ENCODE measurements at regions not wholly inside any gene's neighbourhood (a gene's known extent, or its start where the extent isn't known, plus 50 kb on each side); places are given as distances from the start of the nearest gene placed in this dataset.

DNA sequence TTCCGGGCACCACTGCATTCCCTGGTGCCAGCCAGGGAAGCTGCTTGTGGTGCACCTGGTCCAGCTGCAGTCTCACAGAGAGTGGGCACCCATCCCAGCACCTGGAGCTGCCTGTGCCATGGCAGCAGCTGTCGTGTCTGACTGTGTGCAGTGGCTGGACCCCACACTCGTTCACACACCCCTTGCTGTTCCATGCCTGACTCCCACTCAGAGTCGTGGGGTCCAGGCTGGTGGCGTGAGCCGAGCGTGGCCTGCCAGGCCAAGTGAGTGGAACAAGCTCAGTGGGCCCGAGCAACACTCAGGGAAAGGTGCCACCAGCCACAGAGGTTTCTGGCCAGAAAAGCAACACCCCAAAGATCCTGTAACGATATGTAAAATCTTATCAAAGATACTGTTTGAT, 97.2 kb upstream of the KCNK1 start:
- H3K4me1 ChIP-seq (ENCODE audit: control insufficient read depth in 3 of 3, insufficient read depth in 2 of 3, low read depth in 1 of 3, low read length in 2 of 3), result peaks cover 0 to 2% (median 2%) of the 10 kb centered on the region in 3 donors

DNA sequence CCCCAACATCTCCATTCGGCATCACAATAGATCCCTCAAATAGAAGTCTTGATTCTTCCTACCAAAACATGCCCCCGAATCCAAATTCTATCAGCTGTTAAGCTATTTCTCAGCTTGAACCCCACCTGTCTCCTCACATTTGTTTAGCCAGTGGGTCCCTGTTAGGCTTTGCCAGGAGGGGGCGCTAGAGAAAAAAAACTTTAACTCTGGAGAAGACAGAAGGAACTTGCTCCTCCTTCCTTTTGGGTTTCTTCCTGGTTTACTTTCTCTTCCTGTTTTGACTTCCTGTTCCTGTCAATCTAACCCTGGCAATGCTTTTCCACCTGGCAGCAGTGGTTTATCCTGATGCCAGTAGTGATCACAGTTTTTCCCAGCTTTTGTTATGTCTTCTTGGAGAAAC, 95.6 kb upstream of the KCNK1 start:
- no peaks in the 10 kb centered on the region for H3K36me3 ChIP-seq (ENCODE audit: control insufficient read depth in 3 of 3, insufficient read depth in 2 of 3, low read depth in 1 of 3, low read length in 3 of 3)
- 59 to 68% (median 66%) methylated on average over 3 of the region's 3 CpGs for WGBS, 3 donors

More for the DNA sequence above, 97.2 kb upstream of the KCNK1 start:
- FAIRE-seq, result no peak
- DNase-seq, result no peak
- H3K4me3 ChIP-seq (ENCODE audit: low read depth in 1 of 3, low read length in 3 of 3), result no peak overlapping the region
- WGBS, 3 donors, result 79 to 89% (median 80%) methylated on average over 9 of the region's 9 CpGs
- H3K36me3 ChIP-seq (ENCODE audit: control insufficient read depth in 3 of 3, insufficient read depth in 2 of 3, low read depth in 1 of 3, low read length in 3 of 3), result no peaks in the 10 kb centered on the region
- H3K27ac ChIP-seq (ENCODE audit: low read depth in 1 of 3, low read length in 2 of 3), result no peak overlapping the region
- H3K9me3 ChIP-seq (ENCODE audit: control insufficient read depth in 2 of 2, insufficient read depth in 1 of 2, low read depth in 1 of 2, low read length in 1 of 2), result no peaks in the 10 kb centered on the region
- H3K27me3 ChIP-seq (ENCODE audit: control insufficient read depth in 3 of 3, insufficient read depth in 3 of 3, low read length in 3 of 3), result no peaks in the 10 kb centered on the region

DNA sequence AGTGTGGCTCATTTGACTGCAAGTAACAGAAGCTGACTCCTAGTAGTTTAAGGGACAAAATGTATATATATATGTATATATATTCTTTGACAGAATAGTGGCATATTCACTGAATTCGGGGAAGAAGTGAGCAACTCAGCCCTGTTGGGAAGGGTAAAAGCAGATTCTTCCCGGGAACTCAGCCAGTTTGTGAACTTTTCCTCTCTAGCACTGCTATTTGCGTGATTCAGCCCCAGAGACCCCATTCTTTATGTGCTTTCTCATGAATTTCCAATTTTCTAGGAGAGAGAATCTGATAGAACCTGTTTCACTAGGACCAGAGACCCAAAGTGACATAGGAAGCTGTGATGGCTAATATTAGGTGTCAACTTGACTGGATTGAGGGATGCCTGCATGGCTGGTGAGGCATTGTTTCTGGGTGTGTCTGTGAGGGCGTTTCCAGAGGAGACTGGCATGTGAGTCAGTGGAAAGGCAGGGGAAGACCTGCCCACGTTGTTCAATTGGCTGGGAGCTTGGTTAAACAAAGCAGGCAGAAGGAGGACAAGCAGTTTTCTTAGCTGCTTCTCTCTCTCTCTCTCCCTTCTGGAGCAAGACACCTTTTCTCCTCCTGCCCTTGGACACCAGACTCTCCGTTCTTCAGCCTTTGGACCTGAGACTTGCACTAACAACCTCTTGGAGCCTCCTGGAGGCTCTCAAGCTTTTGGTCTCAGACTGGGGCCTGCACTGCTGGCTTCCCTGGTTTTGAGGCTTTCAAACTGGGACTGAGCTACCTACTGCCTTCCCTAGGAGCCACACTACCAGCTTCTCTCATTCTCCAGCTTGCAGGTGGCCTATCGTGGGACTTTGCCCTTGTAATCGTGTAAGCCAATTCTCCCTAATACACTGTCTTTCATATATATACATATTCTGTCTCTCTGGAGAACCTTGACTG, 93.4 kb upstream of the KCNK1 start:
- H3K4me3 ChIP-seq (ENCODE audit: low read depth in 1 of 3, low read length in 3 of 3), result no peak overlapping the region
- H3K27ac ChIP-seq (ENCODE audit: low read depth in 1 of 3, low read length in 2 of 3), result peak overlapping the region in 1 of 3 donors; percentile 27
- H3K9me3 ChIP-seq (ENCODE audit: control insufficient read depth in 2 of 2, insufficient read depth in 1 of 2, low read depth in 1 of 2, low read length in 1 of 2), result no peaks in the 10 kb centered on the region
- WGBS, 3 donors, result 42 to 59% (median 53%) methylated on average over 8 of the region's 8 CpGs
- peak; percentile 13 to 74 for DNase-seq
- no peaks in the 10 kb centered on the region for H3K36me3 ChIP-seq (ENCODE audit: control insufficient read depth in 3 of 3, insufficient read depth in 2 of 3, low read depth in 1 of 3, low read length in 3 of 3)
- peaks cover 0 to 2% (median 2%) of the 10 kb centered on the region in 3 donors for H3K4me1 ChIP-seq (ENCODE audit: control insufficient read depth in 3 of 3, insufficient read depth in 2 of 3, low read depth in 1 of 3, low read length in 2 of 3)
- FAIRE-seq, result no peak
- H3K27me3 ChIP-seq (ENCODE audit: control insufficient read depth in 3 of 3, insufficient read depth in 3 of 3, low read length in 3 of 3), result no peaks in the 10 kb centered on the region

More for the DNA sequence above, 95.6 kb upstream of the KCNK1 start:
- H3K27ac ChIP-seq (ENCODE audit: low read depth in 1 of 3, low read length in 2 of 3), result no peak overlapping the region
- DNase-seq (peak; percentile 26 to 56), FAIRE-seq (no peak)
- no peaks in the 10 kb centered on the region for H3K9me3 ChIP-seq (ENCODE audit: control insufficient read depth in 2 of 2, insufficient read depth in 1 of 2, low read depth in 1 of 2, low read length in 1 of 2)
- H3K4me1 ChIP-seq (ENCODE audit: control insufficient read depth in 3 of 3, insufficient read depth in 2 of 3, low read depth in 1 of 3, low read length in 2 of 3), result peaks cover 0 to 2% (median 2%) of the 10 kb centered on the region in 3 donors
- H3K4me3 ChIP-seq (ENCODE audit: low read depth in 1 of 3, low read length in 3 of 3), result no peak overlapping the region
- H3K27me3 ChIP-seq (ENCODE audit: control insufficient read depth in 3 of 3, insufficient read depth in 3 of 3, low read length in 3 of 3), result no peaks in the 10 kb centered on the region

DNA sequence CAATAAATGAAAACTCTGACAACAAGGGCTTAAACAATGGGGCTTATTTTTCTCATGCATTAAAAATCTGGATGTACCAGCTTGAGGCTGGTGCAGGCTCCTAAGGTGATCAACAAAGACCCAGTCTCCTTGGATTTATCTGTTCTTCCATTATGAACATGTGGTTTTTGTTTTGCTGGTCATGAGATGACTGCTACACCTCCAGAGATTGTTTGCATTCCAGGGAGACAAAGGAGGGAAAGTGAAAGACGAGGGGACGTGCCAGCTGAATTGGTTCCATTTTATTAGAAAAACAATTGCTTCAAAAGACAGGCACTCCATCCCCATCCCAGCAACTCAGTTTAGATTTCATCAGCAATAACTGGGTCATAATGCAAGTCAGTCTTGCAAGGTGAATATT, 90.9 kb upstream of the KCNK1 start:
- Histone ChIP-seq H3K4me1 (ENCODE audit: control insufficient read depth in 3 of 3, insufficient read depth in 2 of 3, low read depth in 1 of 3, low read length in 2 of 3) (peaks cover 0 to 2% (median 2%) of the 10 kb centered on the region in 3 donors), H3K9me3 (ENCODE audit: control insufficient read depth in 2 of 2, insufficient read depth in 1 of 2, low read depth in 1 of 2, low read length in 1 of 2) (no peaks in the 10 kb centered on the region), H3K27ac (ENCODE audit: low read depth in 1 of 3, low read length in 2 of 3) (no peak overlapping the region), H3K36me3 (ENCODE audit: control insufficient read depth in 3 of 3, insufficient read depth in 2 of 3, low read depth in 1 of 3, low read length in 3 of 3) (no peaks in the 10 kb centered on the region), H3K4me3 (ENCODE audit: low read depth in 1 of 3, low read length in 3 of 3) (no peak overlapping the region), H3K27me3 (ENCODE audit: control insufficient read depth in 3 of 3, insufficient read depth in 3 of 3, low read length in 3 of 3) (no peaks in the 10 kb centered on the region)
- WGBS, 3 donors, result 39 to 78% (median 61%) methylated on average over 2 of the region's 2 CpGs
- DNase-seq (no peak), FAIRE-seq (no peak)

DNA sequence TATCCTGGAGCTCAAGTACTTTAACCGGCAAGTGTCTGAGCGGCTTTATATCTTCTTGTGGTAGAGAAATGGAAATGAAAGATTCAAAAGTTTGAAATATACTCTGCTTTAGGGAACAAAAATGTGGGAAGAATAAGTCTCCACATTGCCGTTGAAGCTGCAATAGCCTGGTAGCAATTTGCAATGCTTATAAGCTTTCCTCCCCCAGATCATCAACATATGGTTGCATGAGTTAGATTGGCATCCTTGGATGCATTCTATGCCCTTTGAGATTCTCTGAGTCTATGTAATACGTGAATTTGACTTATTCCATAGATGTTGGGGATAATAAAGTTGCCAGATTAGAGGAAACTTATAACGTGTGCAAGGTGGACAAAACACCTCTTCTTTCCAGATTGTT, 86.1 kb upstream of the KCNK1 start:
- Histone ChIP-seq H3K4me3 (ENCODE audit: low read depth in 1 of 3, low read length in 3 of 3) (no peak overlapping the region), H3K4me1 (ENCODE audit: control insufficient read depth in 3 of 3, insufficient read depth in 2 of 3, low read depth in 1 of 3, low read length in 2 of 3) (no peaks in the 10 kb centered on the region), H3K27me3 (ENCODE audit: control insufficient read depth in 3 of 3, insufficient read depth in 3 of 3, low read length in 3 of 3) (peaks cover 0 to 4% (median 0%) of the 10 kb centered on the region in 3 donors), H3K27ac (ENCODE audit: low read depth in 1 of 3, low read length in 2 of 3) (no peak overlapping the region), H3K36me3 (ENCODE audit: control insufficient read depth in 3 of 3, insufficient read depth in 2 of 3, low read depth in 1 of 3, low read length in 3 of 3) (no peaks in the 10 kb centered on the region), H3K9me3 (ENCODE audit: control insufficient read depth in 2 of 2, insufficient read depth in 1 of 2, low read depth in 1 of 2, low read length in 1 of 2) (peaks cover 0 to 15% of the 10 kb centered on the region in 2 donors)
- WGBS, 3 donors, result 72 to 82% (median 77%) methylated on average over 5 of the region's 5 CpGs
- FAIRE-seq (no peak), DNase-seq (no peak)

DNA sequence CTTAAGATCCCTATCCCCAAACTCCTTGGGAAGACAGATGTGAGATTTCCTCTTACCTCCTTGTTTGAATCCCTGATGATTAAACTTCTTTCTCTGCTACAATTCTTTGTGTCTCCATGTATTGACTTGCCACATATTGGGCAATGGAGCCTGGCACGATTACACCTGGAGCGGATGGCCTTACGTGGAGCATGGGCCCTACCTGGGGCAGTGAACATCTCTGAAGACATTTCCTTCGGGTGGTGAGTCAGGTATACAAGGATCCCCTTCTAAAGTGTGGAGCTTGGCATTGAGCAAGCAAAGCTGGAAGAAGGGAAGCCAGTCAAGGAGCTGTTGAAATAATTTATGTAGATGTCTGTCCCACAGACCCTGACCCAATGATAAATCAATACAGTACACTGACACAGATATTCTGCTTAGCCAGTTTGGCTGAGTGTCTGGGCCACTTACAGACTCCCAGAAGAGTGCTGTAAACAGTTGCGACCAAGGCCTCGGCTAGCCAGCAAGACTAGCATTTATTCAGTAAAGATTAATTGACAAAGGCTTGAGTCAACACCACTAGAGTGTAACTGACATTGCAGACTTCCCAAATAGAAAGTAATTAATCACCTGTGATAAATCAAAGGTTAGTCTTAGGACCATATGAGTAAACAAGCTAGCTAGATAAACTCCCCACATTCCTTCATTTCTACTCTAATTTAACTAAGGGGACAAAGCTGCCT, 83.1 kb upstream of the KCNK1 start:
- Histone ChIP-seq H3K36me3 (ENCODE audit: control insufficient read depth in 3 of 3, insufficient read depth in 2 of 3, low read depth in 1 of 3, low read length in 3 of 3) (no peaks in the 10 kb centered on the region), H3K9me3 (ENCODE audit: control insufficient read depth in 2 of 2, insufficient read depth in 1 of 2, low read depth in 1 of 2, low read length in 1 of 2) (peaks cover 0 to 15% of the 10 kb centered on the region in 2 donors), H3K27ac (ENCODE audit: low read depth in 1 of 3, low read length in 2 of 3) (no peak overlapping the region), H3K4me1 (ENCODE audit: control insufficient read depth in 3 of 3, insufficient read depth in 2 of 3, low read depth in 1 of 3, low read length in 2 of 3) (no peaks in the 10 kb centered on the region), H3K27me3 (ENCODE audit: control insufficient read depth in 3 of 3, insufficient read depth in 3 of 3, low read length in 3 of 3) (peaks cover 0 to 4% (median 0%) of the 10 kb centered on the region in 3 donors), H3K4me3 (ENCODE audit: low read depth in 1 of 3, low read length in 3 of 3) (no peak overlapping the region)
- 90 to 93% (median 91%) methylated on average over 6 of the region's 6 CpGs for WGBS, 3 donors
- FAIRE-seq (no peak), DNase-seq (no peak)

DNA sequence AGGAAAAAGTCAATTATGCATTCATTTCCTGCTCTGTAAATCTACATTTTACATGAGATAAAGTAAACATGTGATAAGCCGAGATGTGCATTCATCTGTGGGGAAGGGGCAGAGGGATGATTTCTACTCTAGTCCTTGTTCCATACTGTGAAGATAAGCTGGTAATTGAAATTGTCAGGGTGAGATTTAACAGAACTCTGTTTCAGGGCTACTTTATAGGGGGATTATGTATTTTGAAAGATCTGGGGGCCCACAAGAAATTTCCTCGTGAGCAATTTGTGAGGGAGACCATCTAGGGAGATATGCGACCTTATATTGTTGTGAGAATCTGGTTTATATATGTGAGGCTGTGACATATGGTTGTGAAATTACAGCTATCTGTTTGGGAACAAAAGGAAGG, 73.1 kb upstream of the KCNK1 start:
- Histone ChIP-seq H3K4me3 (ENCODE audit: low read depth in 1 of 3, low read length in 3 of 3) (no peak overlapping the region), H3K27me3 (ENCODE audit: control insufficient read depth in 3 of 3, insufficient read depth in 3 of 3, low read length in 3 of 3) (peaks cover 0 to 2% (median 0%) of the 10 kb centered on the region in 3 donors), H3K27ac (ENCODE audit: low read depth in 1 of 3, low read length in 2 of 3) (no peak overlapping the region), H3K4me1 (ENCODE audit: control insufficient read depth in 3 of 3, insufficient read depth in 2 of 3, low read depth in 1 of 3, low read length in 2 of 3) (no peaks in the 10 kb centered on the region), H3K36me3 (ENCODE audit: control insufficient read depth in 3 of 3, insufficient read depth in 2 of 3, low read depth in 1 of 3, low read length in 3 of 3) (no peaks in the 10 kb centered on the region), H3K9me3 (ENCODE audit: control insufficient read depth in 2 of 2, insufficient read depth in 1 of 2, low read depth in 1 of 2, low read length in 1 of 2) (no peaks in the 10 kb centered on the region)
- 53 to 78% (median 76%) methylated on average over 3 of the region's 3 CpGs for WGBS, 3 donors
- DNase-seq (no peak), FAIRE-seq (no peak)

DNA sequence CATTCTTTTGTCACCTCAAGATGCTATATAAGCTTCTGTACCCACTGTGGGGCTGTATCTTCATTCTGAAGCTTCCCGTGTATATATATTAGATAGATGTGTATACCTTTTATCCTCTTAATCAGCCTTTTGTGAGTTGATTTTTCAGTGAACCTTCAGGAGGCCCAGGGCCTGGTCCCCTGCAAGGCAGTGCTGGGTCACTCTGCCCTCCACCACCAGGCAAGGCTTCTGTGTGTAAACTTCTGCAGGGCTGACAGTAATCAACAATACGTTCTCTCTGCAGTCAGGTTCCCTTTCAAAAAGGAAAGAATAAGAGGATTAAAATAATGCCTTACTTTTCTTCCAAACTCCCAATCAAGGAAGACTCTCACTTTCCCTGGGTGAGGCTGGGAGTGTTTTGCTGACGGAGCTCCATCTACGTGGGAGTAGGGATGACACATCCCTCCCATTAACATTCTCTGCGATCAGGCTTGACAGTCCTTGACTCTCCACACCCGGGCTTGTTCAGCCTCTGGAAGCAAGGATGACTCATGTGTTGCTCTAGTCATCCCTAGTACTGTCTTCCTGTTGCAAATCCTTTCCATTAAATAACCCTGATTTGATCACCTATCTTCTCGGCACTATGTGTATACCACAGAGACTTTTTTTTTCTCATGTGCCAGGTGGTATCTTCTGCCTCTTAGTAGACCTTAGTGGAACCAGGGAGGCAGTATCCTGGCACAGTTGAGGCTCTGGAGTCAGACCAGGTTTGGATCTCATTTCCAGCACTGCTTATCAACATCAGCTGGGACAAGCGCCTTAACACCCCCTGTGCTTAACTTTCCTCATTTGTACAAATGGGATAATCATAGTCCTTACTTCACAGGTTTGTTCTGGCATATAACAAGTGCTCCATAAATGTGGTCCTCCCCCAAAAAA, 70.3 kb upstream of the KCNK1 start:
- peak in 1 of 2 donors; percentile 20 for DNase-seq
- Histone ChIP-seq H3K27ac (ENCODE audit: low read depth in 1 of 3, low read length in 2 of 3) (no peak overlapping the region), H3K4me1 (ENCODE audit: control insufficient read depth in 3 of 3, insufficient read depth in 2 of 3, low read depth in 1 of 3, low read length in 2 of 3) (no peaks in the 10 kb centered on the region), H3K4me3 (ENCODE audit: low read depth in 1 of 3, low read length in 3 of 3) (no peak overlapping the region), H3K27me3 (ENCODE audit: control insufficient read depth in 3 of 3, insufficient read depth in 3 of 3, low read length in 3 of 3) (no peaks in the 10 kb centered on the region), H3K9me3 (ENCODE audit: control insufficient read depth in 2 of 2, insufficient read depth in 1 of 2, low read depth in 1 of 2, low read length in 1 of 2) (no peaks in the 10 kb centered on the region), H3K36me3 (ENCODE audit: control insufficient read depth in 3 of 3, insufficient read depth in 2 of 3, low read depth in 1 of 3, low read length in 3 of 3) (no peaks in the 10 kb centered on the region)
- 52 to 55% (median 54%) methylated on average over 8 of the region's 8 CpGs for WGBS, 3 donors
- no peak for FAIRE-seq
